Activated T-cell treated with anti-CD3 and anti-CD28 coated beads, Interleukin-2, amount 50 U/mL, for 48 hours (primary cell): ENCODE measurements at regions not wholly inside any gene's neighbourhood (a gene's known extent, or its start where the extent isn't known, plus 50 kb on each side); places are given as distances from the start of the nearest gene placed in this dataset.
A peak's percentile ranks its signal among the peaks of the same experiment; 100 is the strongest.
"Not testable (repeated sequence)": the region's sequence is repeated elsewhere in the genome, so short reads cannot be mapped to it uniquely, and the experiment has no call there.

Experiments used
- DNase-seq, 2 experiments: peaks; one replicate each; pipeline ENCODE4 v3.0.0-alpha.2; 2020

DNA sequence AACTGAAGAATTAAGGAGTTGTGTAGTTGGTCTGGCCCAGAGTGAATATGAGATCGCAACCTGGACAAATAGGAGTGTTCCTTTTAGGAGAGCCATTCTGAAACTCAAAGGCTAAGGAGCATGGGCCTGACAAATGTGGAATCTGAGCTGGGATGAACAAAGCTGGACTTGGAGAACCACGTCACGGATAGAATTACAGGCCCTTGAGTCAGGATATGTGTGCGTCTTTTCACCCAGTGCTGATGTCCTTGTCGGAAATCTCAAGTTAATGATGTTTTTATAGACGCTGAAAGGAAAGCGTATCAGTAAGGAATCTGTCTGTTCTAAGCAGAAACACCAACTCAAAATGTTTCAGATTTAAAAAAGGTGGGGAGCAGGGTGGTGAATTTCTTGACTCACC, 173.8 kb upstream of the ZKSCAN2 start:
- no peak for DNase-seq

DNA sequence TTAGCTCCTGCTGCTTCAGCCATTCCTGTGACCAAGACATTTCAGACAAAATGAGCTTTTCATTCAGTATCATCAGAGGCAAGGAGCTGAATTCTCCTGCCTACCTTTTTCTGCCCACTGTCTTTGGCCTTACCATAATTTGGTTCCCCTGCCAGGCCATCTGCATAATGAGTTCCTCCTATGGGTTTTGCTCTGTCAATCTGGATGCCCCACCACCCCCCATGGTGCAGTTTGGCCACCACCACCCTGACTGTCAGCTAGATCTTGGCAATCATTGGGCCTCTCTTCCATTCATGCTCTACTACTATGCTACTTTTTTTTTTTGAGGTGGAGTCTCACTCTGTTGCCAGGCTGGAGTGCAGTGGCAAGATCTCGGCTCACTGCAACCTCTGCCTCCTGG, 169.2 kb upstream of the ZKSCAN2 start:
- DNase-seq: no peak

- DNase-seq: no peak
These were observed 162.0 kb upstream of the ZKSCAN2 start for GRCh38 chr16:25419681-25420080.

- no peak for DNase-seq
These were observed 161.5 kb upstream of the ZKSCAN2 start for GRCh38 chr16:25419153-25419552.

- DNase-seq: no peak
These were observed 158.4 kb upstream of the ZKSCAN2 start for GRCh38 chr16:25416002-25416401.

- DNase-seq: no peak
These were observed 156.3 kb upstream of the ZKSCAN2 start for GRCh38 chr16:25413975-25414374.

- DNase-seq: no peak
These were observed 155.5 kb upstream of the ZKSCAN2 start for GRCh38 chr16:25413133-25413532.

GRCh38 chr16:25411396-25412081, 153.9 kb upstream of the ZKSCAN2 start:
- DNase-seq: no peak

DNA sequence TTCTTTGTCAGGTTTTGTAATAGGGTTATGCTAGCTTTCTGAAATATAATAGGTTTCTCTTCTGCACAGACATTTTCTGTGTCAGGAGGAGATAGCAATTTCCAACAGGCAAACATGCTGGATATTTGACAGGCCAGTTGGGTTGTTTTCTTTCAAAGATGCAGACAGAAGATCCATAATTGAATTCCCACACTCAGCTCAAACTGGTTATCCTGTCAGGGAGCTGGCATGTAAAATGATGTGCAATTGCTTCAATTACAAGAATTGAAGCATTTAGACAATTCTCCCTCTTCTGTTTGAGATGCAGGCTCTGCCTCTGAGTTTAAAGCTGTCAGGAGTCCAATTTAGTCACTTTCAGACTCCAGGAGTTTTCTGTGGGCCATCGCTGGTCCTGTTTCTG, 146.2 kb upstream of the ZKSCAN2 start:
- DNase-seq: no peak

- DNase-seq: no peak
These were observed 137.9 kb upstream of the ZKSCAN2 start for GRCh38 chr16:25395528-25395927.

DNA sequence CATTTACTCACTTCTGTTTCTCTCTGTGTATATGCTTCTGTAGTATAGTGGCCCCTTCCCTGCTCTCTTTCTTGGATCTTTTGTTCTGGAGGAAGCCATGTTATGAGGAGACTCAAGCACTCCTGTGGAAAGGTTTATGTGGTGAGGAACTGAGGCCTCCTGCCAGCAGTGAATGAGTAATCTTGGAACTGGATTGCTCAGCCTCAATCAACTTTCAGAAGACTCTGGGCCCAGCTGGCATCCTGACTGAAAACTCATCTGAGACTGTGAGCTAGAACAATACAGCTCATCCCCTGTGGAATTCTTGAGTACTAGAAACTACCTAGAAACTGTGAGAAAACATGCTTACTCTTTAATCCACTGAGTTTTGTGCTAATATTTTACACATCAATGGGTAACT, 133.1 kb upstream of the ZKSCAN2 start:
- DNase-seq: peak in 1 of 2 experiments; percentile 15

DNA sequence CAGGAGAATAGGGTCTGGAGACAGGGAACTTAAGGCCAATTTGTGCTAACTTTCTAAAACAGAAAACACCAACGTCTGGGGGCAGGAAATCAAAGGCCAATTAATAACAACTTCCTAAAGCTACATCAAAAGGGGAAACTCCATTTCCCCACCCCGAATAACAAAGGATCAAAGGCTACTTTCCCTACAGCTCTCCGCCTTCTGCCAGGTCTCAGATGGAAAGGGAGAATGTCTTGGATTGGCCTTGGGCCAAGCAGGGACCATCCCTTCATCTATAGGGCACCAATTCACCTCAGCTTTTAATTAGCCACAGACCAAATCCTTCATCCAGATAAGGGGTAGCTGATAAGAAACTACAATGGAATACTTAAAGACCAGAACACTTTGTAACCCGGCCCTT, 116.9 kb upstream of the ZKSCAN2 start:
- DNase-seq: no peak

GRCh38 chr16:25372716-25373115, 115.1 kb upstream of the ZKSCAN2 start:
- DNase-seq: no peak

GRCh38 chr16:25371342-25371741, 113.7 kb upstream of the ZKSCAN2 start:
- no peak for DNase-seq

- DNase-seq: no peak
These were observed 112.9 kb upstream of the ZKSCAN2 start for GRCh38 chr16:25370541-25370940.

- no peak for DNase-seq
These were observed 110.3 kb upstream of the ZKSCAN2 start for GRCh38 chr16:25367773-25368524.

DNA sequence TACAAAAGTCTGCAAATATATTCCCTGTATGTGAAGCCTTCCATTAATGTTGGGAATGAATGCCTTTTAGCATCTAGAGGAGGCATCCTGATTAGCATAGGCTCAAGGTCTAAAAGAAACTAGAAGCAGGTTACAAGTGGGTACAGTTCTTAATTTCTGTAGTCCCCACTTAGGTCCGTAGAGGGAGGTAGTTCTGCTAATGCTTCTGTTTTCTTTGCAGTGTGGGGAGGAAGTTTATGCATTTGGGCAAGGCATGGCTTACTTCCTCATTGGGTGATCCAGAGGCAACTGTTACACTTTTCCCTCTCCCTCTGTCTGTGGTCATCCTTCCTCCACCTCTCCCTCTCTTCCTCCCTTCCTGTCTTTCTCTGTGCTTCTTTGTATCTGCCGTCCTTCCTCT, 108.4 kb upstream of the ZKSCAN2 start:
- no peak for DNase-seq

DNA sequence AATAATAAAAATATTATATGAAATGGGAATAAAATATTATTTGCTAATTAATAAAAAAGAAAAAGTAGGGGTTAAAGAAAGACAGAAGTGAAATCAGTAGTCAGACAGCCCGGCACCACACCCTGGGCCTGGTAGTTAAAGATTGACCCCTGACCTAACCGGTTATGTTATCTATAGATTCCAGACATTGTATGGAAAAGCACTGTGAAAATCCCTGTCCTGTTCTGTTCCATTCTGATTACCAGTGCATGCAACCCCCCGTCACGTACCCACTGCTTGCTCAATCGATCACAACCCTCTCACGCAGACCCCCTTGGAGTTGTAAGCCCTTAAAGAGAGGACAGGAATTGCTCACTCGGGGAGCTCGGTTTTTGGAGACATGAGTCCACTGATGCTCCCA, 101.9 kb upstream of the ZKSCAN2 start:
- not testable (repeated sequence) for DNase-seq

- no peak for DNase-seq
These were observed 86.4 kb upstream of the ZKSCAN2 start for GRCh38 chr16:25344006-25344405.

GRCh38 chr16:25340973-25341372, 83.3 kb upstream of the ZKSCAN2 start:
- DNase-seq: no peak

GRCh38 chr16:25317732-25318316, 60.2 kb upstream of the ZKSCAN2 start:
- no peak for DNase-seq

DNA sequence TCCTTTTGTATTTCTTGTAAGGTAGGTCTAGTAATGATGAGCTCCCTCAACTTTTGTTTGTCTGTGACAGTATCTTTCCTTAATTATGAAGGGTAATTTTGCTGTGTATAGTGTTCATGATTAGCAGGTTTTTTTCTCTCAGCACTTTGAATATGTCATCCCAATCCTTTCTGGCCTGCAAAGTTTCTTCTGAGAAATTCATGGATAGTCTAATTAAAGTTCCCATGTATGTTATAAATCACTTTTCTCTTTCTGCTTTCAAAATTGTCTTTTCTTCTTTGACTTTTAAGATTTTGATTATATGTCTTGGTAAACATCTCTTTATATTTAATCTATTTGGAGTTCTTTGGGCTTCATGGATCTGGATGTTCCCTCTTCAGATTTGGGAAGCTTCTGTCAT, 54.3 kb upstream of the ZKSCAN2 start:
- DNase-seq: no peak

DNA sequence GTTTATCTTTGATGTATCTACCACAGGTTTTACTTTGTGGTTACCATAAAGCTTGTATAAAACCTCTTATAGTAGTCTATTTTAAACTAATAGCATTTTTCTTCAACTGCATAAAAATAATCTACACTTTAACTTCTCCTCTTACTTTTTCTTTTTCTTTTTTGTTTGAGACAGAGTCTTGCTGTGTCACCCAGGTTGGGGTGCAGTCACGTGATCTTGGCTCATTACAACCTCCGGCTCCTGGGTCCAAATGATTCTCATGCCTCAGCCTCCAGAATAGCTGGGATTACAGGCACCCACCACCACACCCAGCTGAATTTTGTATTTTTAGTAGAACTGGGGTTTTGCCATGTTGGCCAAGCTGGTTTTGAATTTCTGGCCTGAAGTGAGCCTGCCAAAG, 53.4 kb upstream of the ZKSCAN2 start:
- no peak for DNase-seq
